ENCODE measurements at regions not wholly inside any gene's neighbourhood (a gene's known extent, or its start where the extent isn't known, plus 50 kb on each side); places are given as distances from the start of the nearest gene placed in this dataset.

DNA sequence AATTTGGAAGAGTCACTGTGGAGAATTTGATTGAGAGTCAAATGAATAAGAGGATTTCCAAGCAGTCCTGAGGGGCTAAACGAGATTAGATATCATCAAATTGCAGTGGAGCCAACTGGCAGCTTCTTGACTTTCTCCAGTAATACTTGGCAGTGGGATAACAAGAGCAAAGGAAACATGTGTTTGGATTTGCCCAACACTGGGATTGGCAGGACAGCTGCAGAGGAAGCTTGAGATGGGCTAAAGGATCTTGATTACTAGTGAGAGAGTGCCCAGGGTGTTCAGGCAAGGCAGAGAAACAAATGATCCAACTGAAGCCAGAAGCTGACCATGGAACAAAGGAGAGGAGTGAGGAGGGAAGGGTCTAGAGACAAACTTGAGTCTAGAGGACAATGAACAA lies 356.0 kb upstream of the ISL1 start:
- DNase-seq (ENCODE audit: low read depth in 4 of 4, low spot score in 3 of 4), result no peak

DNA sequence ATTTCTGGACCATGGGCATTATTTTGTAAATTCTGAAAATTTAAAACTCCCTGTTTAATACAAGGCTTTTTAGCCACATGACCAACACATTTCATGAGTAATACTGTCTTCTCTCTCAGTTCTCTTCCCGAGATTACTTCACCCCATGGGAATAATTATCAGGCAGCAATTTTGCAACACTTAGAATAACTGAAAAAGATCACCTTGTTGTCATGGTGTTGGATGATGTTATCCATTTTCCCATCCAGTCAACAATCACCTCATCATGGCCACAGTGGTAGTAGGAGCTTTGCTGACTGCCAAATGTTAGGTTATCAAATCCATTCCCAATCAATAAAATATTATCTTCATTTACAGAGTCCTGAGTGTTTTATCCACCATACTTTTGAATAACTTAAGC lies 354.9 kb upstream of the ISL1 start:
- DNase-seq (ENCODE audit: low read depth in 4 of 4, low spot score in 3 of 4), result no peak

GRCh38 chr5:51033215-51033614 lies 350.0 kb upstream of the ISL1 start:
- no peak for DNase-seq (ENCODE audit: low read depth in 4 of 4, low spot score in 3 of 4)

DNA sequence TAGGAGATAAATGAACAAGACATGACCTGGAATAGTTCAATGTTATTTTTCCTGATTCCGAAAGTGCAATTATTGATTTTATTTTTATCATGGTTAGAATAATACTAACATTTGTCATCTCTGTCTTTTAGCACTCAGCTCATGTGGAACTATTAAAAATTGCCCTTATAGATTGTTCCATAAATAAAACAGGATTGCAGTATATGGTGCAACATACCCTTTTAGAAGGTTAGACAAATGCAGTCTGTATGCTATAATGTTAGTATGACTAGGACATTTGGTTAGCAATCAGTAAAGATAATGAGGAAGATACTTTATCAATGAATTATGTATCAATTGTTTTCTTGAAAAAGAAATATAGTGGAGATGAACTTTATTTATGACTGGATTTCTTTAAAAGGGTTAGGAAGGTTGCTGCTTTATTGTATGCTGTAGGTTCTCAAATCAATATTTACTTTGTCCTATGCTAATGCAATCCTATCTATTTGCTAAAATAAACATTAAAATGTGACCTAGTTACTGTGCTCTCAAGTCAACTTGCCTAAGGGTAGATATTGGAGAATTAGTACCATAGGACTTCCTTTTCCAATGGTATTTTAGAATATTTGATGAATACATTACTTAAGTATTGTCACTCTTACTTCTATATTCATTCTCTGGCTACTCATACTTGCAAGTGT lies 348.9 kb upstream of the ISL1 start:
- DNase-seq (ENCODE audit: low read depth in 4 of 4, low spot score in 3 of 4), result no peak

DNA sequence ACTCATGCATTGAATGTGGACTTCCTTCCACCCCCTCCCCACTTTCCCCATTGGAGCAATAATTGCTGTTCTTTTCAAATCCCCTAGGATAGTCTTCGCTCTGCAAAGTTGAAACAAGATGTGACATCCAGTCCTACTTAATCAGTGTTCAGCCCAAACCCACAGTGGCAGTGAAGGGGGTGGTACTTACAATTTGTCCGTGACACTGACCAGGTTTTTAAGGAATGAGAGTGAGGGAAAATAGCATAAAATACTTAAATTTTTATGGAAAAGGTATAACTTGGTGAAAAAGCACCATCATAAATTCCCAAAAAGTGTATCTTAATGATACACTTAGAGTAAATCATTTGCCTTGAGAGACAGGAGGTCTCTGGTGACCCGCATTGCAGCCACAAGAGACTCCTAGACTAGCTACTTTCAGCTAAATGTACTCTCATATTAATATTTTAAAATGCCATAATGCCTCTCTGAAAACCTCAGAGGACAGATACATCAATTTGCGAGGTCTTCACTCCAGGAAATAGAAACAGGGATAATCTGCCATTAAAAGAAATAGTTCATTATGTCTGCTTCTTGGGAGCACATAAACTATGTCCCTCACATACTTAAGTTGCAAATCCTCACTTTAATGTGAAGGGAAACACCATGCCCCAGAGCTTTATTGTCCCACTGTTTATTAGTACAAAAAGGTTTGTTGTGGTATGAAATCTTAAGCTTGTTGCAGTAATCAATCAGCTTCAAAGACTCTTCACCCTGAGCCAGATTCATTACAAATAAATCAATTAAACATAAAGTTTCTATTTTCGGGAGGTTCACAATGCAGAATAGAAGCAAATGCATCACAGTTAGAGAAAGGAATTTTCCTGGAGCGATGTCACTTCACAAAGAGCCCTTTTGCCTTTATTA lies 343.6 kb upstream of the ISL1 start:
- DNase-seq (ENCODE audit: low read depth in 4 of 4, low spot score in 3 of 4), result no peak

DNA sequence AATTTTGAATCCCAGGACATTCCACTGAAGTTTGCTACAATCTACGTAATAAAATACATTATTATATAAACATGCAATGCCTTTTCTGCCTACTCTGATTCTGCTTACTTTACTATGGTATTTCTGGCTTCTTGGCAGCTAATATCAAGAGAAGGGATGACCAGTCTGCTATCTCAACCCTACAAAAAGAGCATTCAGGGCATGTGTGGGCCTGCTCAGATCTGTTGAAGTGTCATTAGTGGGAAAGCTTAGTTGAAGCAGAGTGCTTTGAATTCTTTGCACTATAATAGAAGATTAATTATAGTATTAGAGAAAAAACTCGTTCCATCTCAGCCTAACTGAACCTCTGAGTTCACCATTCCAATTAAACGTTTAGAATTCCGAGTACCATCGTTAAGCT lies 339.5 kb upstream of the ISL1 start:
- DNase-seq (ENCODE audit: low read depth in 4 of 4, low spot score in 3 of 4), result no peak

GRCh38 chr5:51047369-51047768 lies 335.9 kb upstream of the ISL1 start:
- DNase-seq (ENCODE audit: low read depth in 4 of 4, low spot score in 3 of 4), result no peak

DNA sequence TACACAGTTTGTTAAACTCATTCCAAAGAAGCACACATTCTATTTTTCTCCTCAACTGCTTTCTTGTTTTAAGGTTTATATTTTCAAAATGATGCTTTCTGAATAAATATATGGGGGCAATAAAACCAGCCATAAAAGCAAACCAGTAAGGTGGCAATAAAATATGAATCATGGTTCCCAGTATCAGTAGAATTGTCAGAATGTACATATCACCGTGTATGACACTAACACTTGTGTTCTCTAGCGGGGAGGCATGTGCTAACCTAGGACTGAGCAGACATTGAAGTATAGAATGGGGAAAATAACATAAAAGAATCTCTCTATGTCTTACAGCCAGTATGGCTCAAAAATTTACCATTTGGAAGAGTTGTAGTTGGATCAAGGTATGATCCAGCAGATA lies 329.9 kb upstream of the ISL1 start:
- DNase-seq (ENCODE audit: low read depth in 4 of 4, low spot score in 3 of 4), result no peak

GRCh38 chr5:51060953-51061352 lies 322.3 kb upstream of the ISL1 start:
- DNase-seq (ENCODE audit: low read depth in 4 of 4, low spot score in 3 of 4), result no peak

DNA sequence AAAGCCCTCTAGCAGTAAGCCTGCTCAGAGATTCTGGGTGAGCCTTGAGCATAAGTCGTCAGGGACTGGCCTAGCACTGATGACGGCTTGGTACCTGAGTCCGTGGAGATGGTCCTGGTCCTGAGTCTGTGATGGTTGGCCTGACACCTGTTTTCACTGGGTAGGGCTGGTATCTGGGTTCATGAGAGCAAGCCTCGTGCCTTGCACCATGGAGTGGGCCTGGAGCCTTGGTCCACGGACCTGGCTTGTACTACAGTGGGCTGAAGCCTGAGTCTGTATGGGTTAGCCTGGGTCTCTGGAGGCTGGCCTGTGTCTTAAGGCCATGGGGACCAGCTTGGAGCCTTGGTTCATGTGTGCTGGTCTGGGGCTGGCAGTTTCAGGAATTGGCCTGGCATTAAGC lies 310.3 kb upstream of the ISL1 start:
- no peak for DNase-seq (ENCODE audit: low read depth in 4 of 4, low spot score in 3 of 4)

DNA sequence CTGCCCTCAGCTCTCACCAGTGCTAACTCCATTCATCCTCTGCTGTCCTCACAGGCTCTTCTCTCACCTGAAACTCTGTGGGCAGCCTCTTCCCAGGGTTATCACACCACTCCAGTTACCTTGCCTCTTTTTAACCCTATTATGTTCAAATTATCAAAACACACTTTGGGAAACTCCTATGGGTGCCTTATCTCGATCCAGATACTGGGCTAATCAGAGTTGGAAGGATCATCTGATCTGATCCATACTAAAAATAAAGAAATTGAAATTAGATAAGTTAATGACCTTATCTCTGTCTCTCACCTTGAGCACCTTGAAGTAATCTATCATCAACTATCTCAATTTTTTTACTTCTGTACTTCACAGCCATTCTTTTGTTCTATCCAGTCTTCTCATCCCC lies 300.5 kb upstream of the ISL1 start:
- no peak for DNase-seq (ENCODE audit: low read depth in 4 of 4, low spot score in 3 of 4)

DNA sequence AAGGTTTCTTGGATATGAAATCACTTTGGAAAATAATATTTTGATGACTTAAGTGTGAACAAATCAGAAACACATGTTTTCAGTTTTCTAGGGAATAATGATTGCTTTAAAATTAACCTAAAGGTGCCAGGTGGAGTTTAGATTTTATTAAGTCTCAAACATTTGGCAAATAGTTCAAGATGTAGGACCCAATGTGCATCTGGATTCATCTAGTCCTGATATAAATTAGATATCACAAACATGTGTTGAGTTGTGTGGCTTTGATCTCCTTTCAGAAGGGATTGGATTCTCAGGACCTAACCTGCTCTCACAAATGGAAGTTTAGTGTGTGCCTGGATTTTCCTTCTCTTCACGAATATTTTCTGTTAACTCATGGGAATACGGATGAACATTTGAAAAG lies 291.4 kb upstream of the ISL1 start:
- DNase-seq (ENCODE audit: low read depth in 4 of 4, low spot score in 3 of 4), result no peak

GRCh38 chr5:51095486-51095885 lies 287.8 kb upstream of the ISL1 start:
- no peak for DNase-seq (ENCODE audit: low read depth in 4 of 4, low spot score in 3 of 4)

GRCh38 chr5:51096859-51097258 lies 286.4 kb upstream of the ISL1 start:
- DNase-seq (ENCODE audit: low read depth in 4 of 4, low spot score in 3 of 4), result no peak

- no peak for DNase-seq (ENCODE audit: low read depth in 4 of 4, low spot score in 3 of 4)
Measured at GRCh38 chr5:51099173-51099853, 283.9 kb upstream of the ISL1 start.

- peak in 1 of 4 donors; percentile 2 for DNase-seq (ENCODE audit: low read depth in 4 of 4, low spot score in 3 of 4)
Measured at GRCh38 chr5:51104556-51104955, 278.7 kb upstream of the ISL1 start.

GRCh38 chr5:51109786-51110410 lies 273.4 kb upstream of the ISL1 start:
- no peak for DNase-seq (ENCODE audit: low read depth in 4 of 4, low spot score in 3 of 4)

DNA sequence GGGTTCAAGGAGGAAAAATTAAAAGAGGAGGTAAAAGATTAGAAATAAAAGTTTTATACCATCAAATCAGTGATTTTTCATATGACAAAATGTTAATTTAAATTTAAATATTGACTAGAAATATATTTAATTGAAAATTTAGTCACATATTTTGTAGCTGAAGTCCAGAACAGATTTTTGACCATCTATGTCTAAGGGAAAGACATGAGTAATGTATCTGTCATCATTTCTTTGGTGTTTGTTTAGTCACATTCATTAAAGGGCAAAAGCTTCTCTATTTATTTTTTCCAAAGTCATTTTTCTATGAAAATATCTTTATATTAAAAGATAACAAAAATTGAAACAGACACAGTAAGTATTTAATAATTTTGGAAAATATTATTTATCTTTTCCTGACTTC lies 252.0 kb upstream of the ISL1 start:
- DNase-seq (ENCODE audit: low read depth in 4 of 4, low spot score in 3 of 4), result no peak

- DNase-seq (ENCODE audit: low read depth in 4 of 4, low spot score in 3 of 4), result no peak
Measured at GRCh38 chr5:51138164-51138563, 245.1 kb upstream of the ISL1 start.

GRCh38 chr5:51148437-51148836 lies 234.8 kb upstream of the ISL1 start:
- DNase-seq (ENCODE audit: low read depth in 4 of 4, low spot score in 3 of 4), result no peak

GRCh38 chr5:51156222-51156621 lies 227.0 kb upstream of the ISL1 start:
- DNase-seq (ENCODE audit: low read depth in 4 of 4, low spot score in 3 of 4), result no peak

All from right renal pelvis (tissue), 4 donors.